ENCODE measurements at regions not wholly inside any gene's neighbourhood (a gene's known extent, or its start where the extent isn't known, plus 50 kb on each side); places are given as distances from the start of the nearest gene placed in this dataset.
A peak's percentile ranks its signal among the peaks of the same experiment; 100 is the strongest.

DNA sequence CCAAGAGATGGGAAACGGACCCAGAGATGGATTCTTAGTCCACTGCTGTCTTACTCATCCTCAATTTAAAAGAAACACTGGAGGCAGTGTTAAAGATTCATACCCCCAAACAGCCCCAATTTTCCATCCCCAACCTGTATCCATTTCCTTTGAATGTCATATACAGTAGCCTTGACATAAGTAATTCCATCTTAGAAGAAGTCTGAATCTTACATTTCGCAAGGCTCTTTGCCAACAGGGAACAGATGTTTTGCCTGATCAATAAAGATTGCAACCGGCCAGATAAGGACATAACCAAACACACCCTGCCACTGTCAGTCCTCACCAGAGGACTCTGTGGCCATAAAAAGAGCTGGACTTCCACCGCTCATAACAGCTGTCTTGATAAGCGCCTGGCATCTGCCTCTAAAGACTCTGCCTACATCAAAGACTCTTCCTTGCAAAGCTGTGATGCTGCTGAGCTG, 59.0 kb upstream of the MED9 start (continued):
- TF ChIP-seq NFXL1 (CRISPR knock-in tag; IDR thresholded peaks at IDR 0.05) (0 out of 2 replicates have a peak, but pooled peaks have one; percentile 80), ZNF354B (CRISPR knock-in tag; IDR thresholded peaks at IDR 0.05) (peak; percentile 86), ZNF75A (CRISPR knock-in tag; IDR thresholded peaks at IDR 0.05) (peak; percentile 74; the same call in 1 of the 2 replicates), CCNT2 (IDR thresholded peaks at IDR 0.05; ENCODE audit: borderline replicate concordance, extremely low read depth, insufficient read length, low read depth, low read length) (no peak), SOX6 (IDR thresholded peaks at IDR 0.05) (no peak), ZBTB7A (IDR thresholded peaks at IDR 0.05; ENCODE audit: borderline replicate concordance, control insufficient read depth, low read depth, low read length) (no peak), ESRRA (IDR thresholded peaks at IDR 0.05; ENCODE audit: borderline replicate concordance, low read depth) (no peak), HIVEP1 (CRISPR knock-in tag; IDR thresholded peaks at IDR 0.05) (peak; percentile 87), ETS2 (tag; IDR thresholded peaks at IDR 0.05; ENCODE audit: borderline replicate concordance, poor library complexity, severe bottlenecking) (no peak), HNRNPL (IDR thresholded peaks at IDR 0.05; ENCODE audit: low read depth, low read length) (no peak), ZC3H4 (CRISPR knock-in tag; IDR thresholded peaks at IDR 0.05; ENCODE audit: borderline replicate concordance) (no peak), MTA3 (IDR thresholded peaks at IDR 0.05; ENCODE audit: borderline replicate concordance) (no peak), SREBF2 (CRISPR knock-in tag; IDR thresholded peaks at IDR 0.05) (no peak), HMG20A (CRISPR knock-in tag; conservative IDR thresholded peaks at IDR 0.05) (0 out of 2 replicates have a peak, but pooled peaks have one; percentile 69), PHF21A (IDR thresholded peaks at IDR 0.05; ENCODE audit: borderline replicate concordance, low read depth) (no peak), PTRF (tag; IDR thresholded peaks at IDR 0.05) (peak; percentile 94), ZNF584 (CRISPR knock-in tag; IDR thresholded peaks at IDR 0.05; ENCODE audit: low read depth) (peak; percentile 85)
- TF ChIP-seq, protein P1, sequence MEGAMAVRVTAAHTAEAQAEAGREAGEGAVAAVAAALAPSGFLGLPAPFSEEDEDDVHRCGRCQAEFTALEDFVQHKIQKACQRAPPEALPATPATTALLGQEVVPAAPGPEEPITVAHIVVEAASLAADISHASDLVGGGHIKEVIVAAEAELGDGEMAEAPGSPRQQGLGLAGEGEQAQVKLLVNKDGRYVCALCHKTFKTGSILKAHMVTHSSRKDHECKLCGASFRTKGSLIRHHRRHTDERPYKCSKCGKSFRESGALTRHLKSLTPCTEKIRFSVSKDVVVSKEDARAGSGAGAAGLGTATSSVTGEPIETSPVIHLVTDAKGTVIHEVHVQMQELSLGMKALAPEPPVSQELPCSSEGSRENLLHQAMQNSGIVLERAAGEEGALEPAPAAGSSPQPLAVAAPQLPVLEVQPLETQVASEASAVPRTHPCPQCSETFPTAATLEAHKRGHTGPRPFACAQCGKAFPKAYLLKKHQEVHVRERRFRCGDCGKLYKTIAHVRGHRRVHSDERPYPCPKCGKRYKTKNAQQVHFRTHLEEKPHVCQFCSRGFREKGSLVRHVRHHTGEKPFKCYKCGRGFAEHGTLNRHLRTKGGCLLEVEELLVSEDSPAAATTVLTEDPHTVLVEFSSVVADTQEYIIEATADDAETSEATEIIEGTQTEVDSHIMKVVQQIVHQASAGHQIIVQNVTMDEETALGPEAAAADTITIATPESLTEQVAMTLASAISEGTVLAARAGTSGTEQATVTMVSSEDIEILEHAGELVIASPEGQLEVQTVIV (CRISPR knock-in tag; IDR thresholded peaks at IDR 0.05; ENCODE audit: borderline replicate concordance) = no peak
- TF ChIP-seq, protein P2, sequence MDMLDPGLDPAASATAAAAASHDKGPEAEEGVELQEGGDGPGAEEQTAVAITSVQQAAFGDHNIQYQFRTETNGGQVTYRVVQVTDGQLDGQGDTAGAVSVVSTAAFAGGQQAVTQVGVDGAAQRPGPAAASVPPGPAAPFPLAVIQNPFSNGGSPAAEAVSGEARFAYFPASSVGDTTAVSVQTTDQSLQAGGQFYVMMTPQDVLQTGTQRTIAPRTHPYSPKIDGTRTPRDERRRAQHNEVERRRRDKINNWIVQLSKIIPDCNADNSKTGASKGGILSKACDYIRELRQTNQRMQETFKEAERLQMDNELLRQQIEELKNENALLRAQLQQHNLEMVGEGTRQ (CRISPR knock-in tag; IDR thresholded peaks at IDR 0.05) = no peak
- TF ChIP-seq, protein P3, sequence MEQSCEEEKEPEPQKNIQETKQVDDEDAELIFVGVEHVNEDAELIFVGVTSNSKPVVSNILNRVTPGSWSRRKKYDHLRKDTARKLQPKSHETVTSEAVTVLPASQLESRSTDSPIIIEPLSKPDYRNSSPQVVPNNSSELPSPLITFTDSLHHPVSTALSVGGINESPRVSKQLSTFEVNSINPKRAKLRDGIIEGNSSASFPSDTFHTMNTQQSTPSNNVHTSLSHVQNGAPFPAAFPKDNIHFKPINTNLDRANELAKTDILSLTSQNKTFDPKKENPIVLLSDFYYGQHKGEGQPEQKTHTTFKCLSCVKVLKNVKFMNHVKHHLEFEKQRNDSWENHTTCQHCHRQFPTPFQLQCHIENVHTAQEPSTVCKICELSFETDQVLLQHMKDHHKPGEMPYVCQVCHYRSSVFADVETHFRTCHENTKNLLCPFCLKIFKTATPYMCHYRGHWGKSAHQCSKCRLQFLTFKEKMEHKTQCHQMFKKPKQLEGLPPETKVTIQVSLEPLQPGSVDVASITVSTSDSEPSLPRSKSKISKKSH (CRISPR knock-in tag; IDR thresholded peaks at IDR 0.05) = no peak
- TF ChIP-seq, protein P4, sequence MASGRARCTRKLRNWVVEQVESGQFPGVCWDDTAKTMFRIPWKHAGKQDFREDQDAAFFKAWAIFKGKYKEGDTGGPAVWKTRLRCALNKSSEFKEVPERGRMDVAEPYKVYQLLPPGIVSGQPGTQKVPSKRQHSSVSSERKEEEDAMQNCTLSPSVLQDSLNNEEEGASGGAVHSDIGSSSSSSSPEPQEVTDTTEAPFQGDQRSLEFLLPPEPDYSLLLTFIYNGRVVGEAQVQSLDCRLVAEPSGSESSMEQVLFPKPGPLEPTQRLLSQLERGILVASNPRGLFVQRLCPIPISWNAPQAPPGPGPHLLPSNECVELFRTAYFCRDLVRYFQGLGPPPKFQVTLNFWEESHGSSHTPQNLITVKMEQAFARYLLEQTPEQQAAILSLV (tag; IDR thresholded peaks at IDR 0.05) = peak; percentile 93
- TF ChIP-seq, protein P5, sequence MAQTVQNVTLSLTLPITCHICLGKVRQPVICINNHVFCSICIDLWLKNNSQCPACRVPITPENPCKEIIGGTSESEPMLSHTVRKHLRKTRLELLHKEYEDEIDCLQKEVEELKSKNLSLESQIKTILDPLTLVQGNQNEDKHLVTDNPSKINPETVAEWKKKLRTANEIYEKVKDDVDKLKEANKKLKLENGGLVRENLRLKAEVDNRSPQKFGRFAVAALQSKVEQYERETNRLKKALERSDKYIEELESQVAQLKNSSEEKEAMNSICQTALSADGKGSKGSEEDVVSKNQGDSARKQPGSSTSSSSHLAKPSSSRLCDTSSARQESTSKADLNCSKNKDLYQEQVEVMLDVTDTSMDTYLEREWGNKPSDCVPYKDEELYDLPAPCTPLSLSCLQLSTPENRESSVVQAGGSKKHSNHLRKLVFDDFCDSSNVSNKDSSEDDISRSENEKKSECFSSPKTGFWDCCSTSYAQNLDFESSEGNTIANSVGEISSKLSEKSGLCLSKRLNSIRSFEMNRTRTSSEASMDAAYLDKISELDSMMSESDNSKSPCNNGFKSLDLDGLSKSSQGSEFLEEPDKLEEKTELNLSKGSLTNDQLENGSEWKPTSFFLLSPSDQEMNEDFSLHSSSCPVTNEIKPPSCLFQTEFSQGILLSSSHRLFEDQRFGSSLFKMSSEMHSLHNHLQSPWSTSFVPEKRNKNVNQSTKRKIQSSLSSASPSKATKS (CRISPR knock-in tag; IDR thresholded peaks at IDR 0.05) = no peak
